GM23338 (cell line): ENCODE measurements at regions not wholly inside any gene's neighbourhood (a gene's known extent, or its start where the extent isn't known, plus 50 kb on each side); places are given as distances from the start of the nearest gene placed in this dataset.

Experiments used
- ATAC-seq: fragments of 200-7000 bp; cut with Tn5 transposase; 3 replicates; pipeline ENCODE4 v1.9.1; 2020
- DNase-seq: peaks from one replicate; pipeline ENCODE4 v3.0.0-alpha.2; 2015; ENCODE audit warnings: low spot score
- H2AFZ ChIP-seq: fragments of 200-600 bp; sonication (generic); 2 replicates; pipeline ENCODE4 v1.8.0; 2016; ENCODE audit warnings: antibody characterized with exemption, mild to moderate bottlenecking, moderate library complexity
- H3F3A ChIP-seq: fragments of 200-600 bp; sonication (generic); replicated peaks from 2 replicates; pipeline ENCODE4 v1.8.0; 2017; ENCODE audit warnings: antibody characterized with exemption, mixed run types, low read depth
- H3K27ac ChIP-seq: fragments of 200-600 bp; sonication (generic); 2 replicates; pipeline ENCODE4 v1.6.1; 2016; ENCODE audit warnings: low read depth
- H3K27me3 ChIP-seq: fragments of 200-600 bp; sonication (generic); 2 replicates; pipeline ENCODE4 v1.8.0; 2016; ENCODE audit warnings: mild to moderate bottlenecking, mixed run types, moderate library complexity; ENCODE audit not compliant: insufficient read depth
- H3K36me3 ChIP-seq: fragments of 200-600 bp; sonication (generic); 2 replicates; pipeline ENCODE4 v1.8.0; 2016; ENCODE audit warnings: mild to moderate bottlenecking; ENCODE audit not compliant: insufficient read depth
- H3K4me1 ChIP-seq: fragments of 200-600 bp; sonication (generic); 2 replicates; pipeline ENCODE4 v1.8.0; 2016; ENCODE audit warnings: mild to moderate bottlenecking, moderate library complexity; ENCODE audit not compliant: insufficient read depth
- H3K4me2 ChIP-seq: fragments of 200-600 bp; sonication (generic); 2 replicates; pipeline ENCODE4 v1.7.1; 2017; ENCODE audit warnings: mixed run types
- H3K4me3 ChIP-seq: fragments of 200-600 bp; sonication (generic); 2 replicates; pipeline ENCODE4 v1.6.1; 2016; ENCODE audit warnings: mixed run types
- H3K79me2 ChIP-seq: fragments of 200-600 bp; sonication (generic); replicated peaks from 2 replicates; pipeline ENCODE4 v1.8.0; 2017; ENCODE audit warnings: mild to moderate bottlenecking; ENCODE audit not compliant: insufficient read depth
- H3K9me2 ChIP-seq: fragments of 200-600 bp; sonication (generic); 2 replicates; pipeline ENCODE4 v1.8.0; 2017; ENCODE audit not compliant: insufficient read depth
- H4K20me1 ChIP-seq: fragments of 200-600 bp; sonication (generic); replicated peaks from 2 replicates; pipeline ENCODE4 v1.8.0; 2017; ENCODE audit warnings: mild to moderate bottlenecking; ENCODE audit not compliant: insufficient read depth
- H3K27ac Mint-ChIP-seq: 2 replicates; pipeline ENCODE4 v1.8.0; 2020; ENCODE audit warnings: inconsistent platforms, mild to moderate bottlenecking, moderate library complexity, mixed read lengths
- H3K27me3 Mint-ChIP-seq: 3 replicates; pipeline ENCODE4 v1.8.0; 2022; ENCODE audit warnings: low read depth, mild to moderate bottlenecking, moderate library complexity, mixed read lengths, inconsistent platforms; ENCODE audit not compliant: insufficient read depth, poor library complexity
- H3K36me3 Mint-ChIP-seq: 3 replicates; pipeline ENCODE4 v1.8.0; 2021; ENCODE audit warnings: low read depth, mild to moderate bottlenecking, inconsistent platforms, moderate library complexity, mixed read lengths
- H3K4me1 Mint-ChIP-seq: 3 replicates; pipeline ENCODE4 v1.8.0; 2020; ENCODE audit warnings: mild to moderate bottlenecking, inconsistent platforms, mixed read lengths
- H3K4me3 Mint-ChIP-seq: 3 replicates; pipeline ENCODE4 v1.8.0; 2021; ENCODE audit warnings: moderate library complexity, mild to moderate bottlenecking, inconsistent platforms, mixed read lengths
- H3K9me3 Mint-ChIP-seq: 3 replicates; pipeline ENCODE4 v1.8.0; 2020; ENCODE audit warnings: moderate library complexity, mild to moderate bottlenecking, inconsistent platforms, mixed read lengths
- CREB1 ChIP-seq: fragments of 250-450 bp; sonication (Bioruptor Pico); IDR thresholded peaks from 2 replicates; pipeline ENCODE4 v1.5.0; 2020; ENCODE audit warnings: low read depth, mild to moderate bottlenecking, moderate library complexity
- EZH2 ChIP-seq: fragments of 200-600 bp; sonication (generic); IDR thresholded peaks from one replicate; pipeline ENCODE4 v1.8.0; 2017; ENCODE audit warnings: antibody characterized with exemption, mild to moderate bottlenecking, low read depth; ENCODE audit not compliant: unreplicated experiment
- NANOG ChIP-seq: IDR thresholded peaks from 2 replicates; pipeline ENCODE4 v1.6.1; 2016; ENCODE audit warnings: antibody characterized with exemption, borderline replicate concordance
- STAT1 ChIP-seq: IDR thresholded peaks from one replicate; pipeline ENCODE4 v1.6.1; 2016; ENCODE audit warnings: antibody characterized with exemption; ENCODE audit not compliant: unreplicated experiment
- ZNF114 ChIP-seq: fragments of 250-450 bp; sonication (Bioruptor Pico); IDR thresholded peaks from 2 replicates; pipeline ENCODE4 v1.5.0; 2020; ENCODE audit warnings: mild to moderate bottlenecking, moderate library complexity
- ZNF331 ChIP-seq: fragments of 250-450 bp; sonication (Bioruptor Pico); IDR thresholded peaks from 2 replicates; pipeline ENCODE4 v1.5.0; 2020; ENCODE audit warnings: low read depth, mild to moderate bottlenecking, moderate library complexity
- TF ChIP-seq, protein P1 (sequence below): IDR thresholded peaks from one replicate; pipeline ENCODE4 v1.6.1; 2018; ENCODE audit warnings: antibody characterized with exemption; ENCODE audit not compliant: unreplicated experiment
- TF ChIP-seq, protein P2 (sequence below), 2 experiments: fragments of 200-600 bp in 1 of 2; sonication (generic) in 1 of 2; conservative IDR thresholded peaks; 2 replicates each; pipeline versions ENCODE4 v1.5.1 to v1.6.1; 2016 to 2017; ENCODE audit warnings: antibody characterized with exemption in 2 of 2, low read depth in 2 of 2, mild to moderate bottlenecking in 2 of 2, moderate library complexity in 1 of 2

GRCh38 chrX:6917666-6918065 lies 229.8 kb upstream of the STS start:
- Mint-ChIP-seq H3K4me3 (no peak overlapping the region), H3K36me3 (peaks cover 8% of the 10 kb centered on the region; the same call in 2 of the 3 replicates), H3K27ac (no peak overlapping the region), H3K9me3 (no peaks in the 10 kb centered on the region), H3K4me1 (peaks cover 10% of the 10 kb centered on the region; the same call in 2 of the 3 replicates), H3K27me3 (peaks cover 3% of the 10 kb centered on the region)
- Histone ChIP-seq H3K4me1 (no peaks in the 10 kb centered on the region), H3K4me2 (no peak overlapping the region), H3K79me2 (no peaks in the 10 kb centered on the region), H3K9me2 (no peaks in the 10 kb centered on the region), H2AFZ (no peak overlapping the region), H3K27me3 (no peaks in the 10 kb centered on the region), H3K27ac (no peak overlapping the region), H3K4me3 (no peak overlapping the region), H3F3A (no peaks in the 10 kb centered on the region), H3K36me3 (no peaks in the 10 kb centered on the region), H4K20me1 (no peaks in the 10 kb centered on the region)
- ATAC-seq (no peak), DNase-seq (peak; percentile 4)
- TF ChIP-seq, protein P1, sequence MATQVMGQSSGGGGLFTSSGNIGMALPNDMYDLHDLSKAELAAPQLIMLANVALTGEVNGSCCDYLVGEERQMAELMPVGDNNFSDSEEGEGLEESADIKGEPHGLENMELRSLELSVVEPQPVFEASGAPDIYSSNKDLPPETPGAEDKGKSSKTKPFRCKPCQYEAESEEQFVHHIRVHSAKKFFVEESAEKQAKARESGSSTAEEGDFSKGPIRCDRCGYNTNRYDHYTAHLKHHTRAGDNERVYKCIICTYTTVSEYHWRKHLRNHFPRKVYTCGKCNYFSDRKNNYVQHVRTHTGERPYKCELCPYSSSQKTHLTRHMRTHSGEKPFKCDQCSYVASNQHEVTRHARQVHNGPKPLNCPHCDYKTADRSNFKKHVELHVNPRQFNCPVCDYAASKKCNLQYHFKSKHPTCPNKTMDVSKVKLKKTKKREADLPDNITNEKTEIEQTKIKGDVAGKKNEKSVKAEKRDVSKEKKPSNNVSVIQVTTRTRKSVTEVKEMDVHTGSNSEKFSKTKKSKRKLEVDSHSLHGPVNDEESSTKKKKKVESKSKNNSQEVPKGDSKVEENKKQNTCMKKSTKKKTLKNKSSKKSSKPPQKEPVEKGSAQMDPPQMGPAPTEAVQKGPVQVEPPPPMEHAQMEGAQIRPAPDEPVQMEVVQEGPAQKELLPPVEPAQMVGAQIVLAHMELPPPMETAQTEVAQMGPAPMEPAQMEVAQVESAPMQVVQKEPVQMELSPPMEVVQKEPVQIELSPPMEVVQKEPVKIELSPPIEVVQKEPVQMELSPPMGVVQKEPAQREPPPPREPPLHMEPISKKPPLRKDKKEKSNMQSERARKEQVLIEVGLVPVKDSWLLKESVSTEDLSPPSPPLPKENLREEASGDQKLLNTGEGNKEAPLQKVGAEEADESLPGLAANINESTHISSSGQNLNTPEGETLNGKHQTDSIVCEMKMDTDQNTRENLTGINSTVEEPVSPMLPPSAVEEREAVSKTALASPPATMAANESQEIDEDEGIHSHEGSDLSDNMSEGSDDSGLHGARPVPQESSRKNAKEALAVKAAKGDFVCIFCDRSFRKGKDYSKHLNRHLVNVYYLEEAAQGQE = no peak
- no peak for TF ChIP-seq ZNF114 (CRISPR knock-in tag)

- Histone ChIP-seq H3F3A (no peaks in the 10 kb centered on the region), H4K20me1 (no peaks in the 10 kb centered on the region), H3K27me3 (no peaks in the 10 kb centered on the region), H3K36me3 (no peaks in the 10 kb centered on the region), H2AFZ (no peak overlapping the region), H3K27ac (no peak overlapping the region), H3K4me2 (no peak overlapping the region), H3K79me2 (no peaks in the 10 kb centered on the region), H3K9me2 (no peaks in the 10 kb centered on the region), H3K4me1 (no peaks in the 10 kb centered on the region), H3K4me3 (no peak overlapping the region)
- H3K36me3 Mint-ChIP-seq = no peaks in the 10 kb centered on the region; the same call in 2 of the 3 replicates
- no peak for ATAC-seq
- no peaks in the 10 kb centered on the region for H3K27me3 Mint-ChIP-seq
- H3K4me1 Mint-ChIP-seq = no peaks in the 10 kb centered on the region
- no peak overlapping the region for H3K4me3 Mint-ChIP-seq
- H3K27ac Mint-ChIP-seq = no peak overlapping the region
- no peaks in the 10 kb centered on the region for H3K9me3 Mint-ChIP-seq
- DNase-seq = no peak
- TF ChIP-seq STAT1 (no peak), CREB1 (no peak), ZNF331 (CRISPR knock-in tag) (no peak), NANOG (no peak), ZNF114 (CRISPR knock-in tag) (no peak), EZH2 (no peak)
- TF ChIP-seq, protein P1 = no peak
- TF ChIP-seq, protein P2, sequence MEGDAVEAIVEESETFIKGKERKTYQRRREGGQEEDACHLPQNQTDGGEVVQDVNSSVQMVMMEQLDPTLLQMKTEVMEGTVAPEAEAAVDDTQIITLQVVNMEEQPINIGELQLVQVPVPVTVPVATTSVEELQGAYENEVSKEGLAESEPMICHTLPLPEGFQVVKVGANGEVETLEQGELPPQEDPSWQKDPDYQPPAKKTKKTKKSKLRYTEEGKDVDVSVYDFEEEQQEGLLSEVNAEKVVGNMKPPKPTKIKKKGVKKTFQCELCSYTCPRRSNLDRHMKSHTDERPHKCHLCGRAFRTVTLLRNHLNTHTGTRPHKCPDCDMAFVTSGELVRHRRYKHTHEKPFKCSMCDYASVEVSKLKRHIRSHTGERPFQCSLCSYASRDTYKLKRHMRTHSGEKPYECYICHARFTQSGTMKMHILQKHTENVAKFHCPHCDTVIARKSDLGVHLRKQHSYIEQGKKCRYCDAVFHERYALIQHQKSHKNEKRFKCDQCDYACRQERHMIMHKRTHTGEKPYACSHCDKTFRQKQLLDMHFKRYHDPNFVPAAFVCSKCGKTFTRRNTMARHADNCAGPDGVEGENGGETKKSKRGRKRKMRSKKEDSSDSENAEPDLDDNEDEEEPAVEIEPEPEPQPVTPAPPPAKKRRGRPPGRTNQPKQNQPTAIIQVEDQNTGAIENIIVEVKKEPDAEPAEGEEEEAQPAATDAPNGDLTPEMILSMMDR (conservative IDR thresholded peaks at IDR 0.05; ENCODE audit: low read depth in 2 of 2) = no peak
Observed at GRCh38 chrX:6910218-6910617, 237.3 kb upstream of the STS start.
